ENCODE measurements at regions not wholly inside any gene's neighbourhood (a gene's known extent, or its start where the extent isn't known, plus 50 kb on each side); places are given as distances from the start of the nearest gene placed in this dataset.

- TF ChIP-seq REST (IDR thresholded peaks at IDR 0.05; ENCODE audit: borderline replicate concordance) (peak; percentile 86), REST (CRISPR knock-in tag; IDR thresholded peaks at IDR 0.05; ENCODE audit: low read depth) (no peak), E2F8 (IDR thresholded peaks at IDR 0.05; ENCODE audit: low read depth, partially characterized antibody) (no peak), TFAP4 (CRISPR knock-in tag; IDR thresholded peaks at IDR 0.05; ENCODE audit: borderline replicate concordance) (peak; percentile 44; the same call in 1 of the 2 replicates), ARID2 (IDR thresholded peaks at IDR 0.05) (no peak), L3MBTL2 (IDR thresholded peaks at IDR 0.05) (peak; percentile 89), ZNF316 (IDR thresholded peaks at IDR 0.05) (peak; percentile 41), FOXM1 (IDR thresholded peaks at IDR 0.05; ENCODE audit: low read depth) (peak; percentile 90), FOXM1 (CRISPR knock-in tag; IDR thresholded peaks at IDR 0.05; ENCODE audit: low read depth) (no peak), PRDM10 (IDR thresholded peaks at IDR 0.05; ENCODE audit: partially characterized antibody) (peak; percentile 34), SMARCA4 (IDR thresholded peaks at IDR 0.05) (peak; percentile 92), DPF2 (IDR thresholded peaks at IDR 0.05) (peak; percentile 96), ZC3H8 (IDR thresholded peaks at IDR 0.05) (0 out of 2 replicates have a peak, but pooled peaks have one; percentile 29)
Measured at GRCh38 chr18:8882632-8883408, 177.5 kb downstream of the MTCL1 start (continued).

Data from K562 (cell line).